ENCODE measurements at regions not wholly inside any gene's neighbourhood (a gene's known extent, or its start where the extent isn't known, plus 50 kb on each side); places are given as distances from the start of the nearest gene placed in this dataset.

- no peak overlapping the region for H3K27ac Mint-ChIP-seq
- H3K36me3 Mint-ChIP-seq (ENCODE audit: low read depth) = no peaks in the 10 kb centered on the region
- POLR2A ChIA-PET = no interaction called here
- no peak for ATAC-seq
- H3K9me3 Mint-ChIP-seq (ENCODE audit: insufficient read depth) = no peaks in the 10 kb centered on the region
- H3K27me3 Mint-ChIP-seq (ENCODE audit: low read depth) = no peaks in the 10 kb centered on the region
- no peak overlapping the region for H3K4me3 Mint-ChIP-seq
- CTCF ChIA-PET = no interaction called here
- DNase-seq = no peak
- no peaks in the 10 kb centered on the region for H3K4me1 Mint-ChIP-seq (ENCODE audit: low read depth)
Measured at GRCh38 chr13:80132741-80133601, 208.0 kb downstream of the SPRY2 start.

DNA sequence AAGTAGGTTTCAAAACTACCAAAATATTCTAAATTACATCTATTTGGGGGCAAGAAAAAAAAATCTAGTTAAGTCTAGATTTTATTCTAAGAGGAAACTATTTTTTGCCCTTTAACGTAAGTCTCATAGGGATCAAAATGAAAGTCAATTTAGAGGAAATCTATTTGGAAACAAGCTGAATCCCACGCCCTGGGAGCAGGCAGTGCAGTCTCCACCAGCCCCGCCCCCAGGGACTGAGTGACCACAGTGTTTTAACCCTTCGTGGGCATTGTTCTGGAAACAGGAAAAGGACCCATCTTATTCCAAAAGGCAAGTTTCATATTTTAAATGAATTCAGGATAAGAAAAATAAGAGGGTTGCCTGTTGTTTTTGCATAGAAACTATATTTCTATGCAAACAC lies 209.7 kb downstream of the SPRY2 start:
- no peaks in the 10 kb centered on the region for H3K4me1 Mint-ChIP-seq (ENCODE audit: low read depth)
- no peaks in the 10 kb centered on the region for H3K36me3 Mint-ChIP-seq (ENCODE audit: low read depth)
- no peak overlapping the region for H3K27ac Mint-ChIP-seq
- H3K9me3 Mint-ChIP-seq (ENCODE audit: insufficient read depth) = no peaks in the 10 kb centered on the region
- DNase-seq (no peak), ATAC-seq (no peak)
- ChIA-PET CTCF (no interaction called here), POLR2A (no interaction called here)
- H3K27me3 Mint-ChIP-seq (ENCODE audit: low read depth) = no peaks in the 10 kb centered on the region
- no peak overlapping the region for H3K4me3 Mint-ChIP-seq

GRCh38 chr13:80126389-80127068 lies 214.4 kb downstream of the SPRY2 start:
- CTCF ChIA-PET = no interaction called here
- POLR2A ChIA-PET = no interaction called here
- H3K9me3 Mint-ChIP-seq (ENCODE audit: insufficient read depth) = no peaks in the 10 kb centered on the region
- H3K27ac Mint-ChIP-seq = no peak overlapping the region
- no peak overlapping the region for H3K4me3 Mint-ChIP-seq
- ATAC-seq = no peak
- H3K4me1 Mint-ChIP-seq (ENCODE audit: low read depth) = no peaks in the 10 kb centered on the region
- no peaks in the 10 kb centered on the region for H3K36me3 Mint-ChIP-seq (ENCODE audit: low read depth)
- DNase-seq = no peak
- no peaks in the 10 kb centered on the region for H3K27me3 Mint-ChIP-seq (ENCODE audit: low read depth)

- no peak for ATAC-seq
- ChIA-PET CTCF (no interaction called here), POLR2A (no interaction called here)
- Mint-ChIP-seq H3K27me3 (ENCODE audit: low read depth) (no peaks in the 10 kb centered on the region), H3K4me1 (ENCODE audit: low read depth) (no peaks in the 10 kb centered on the region), H3K4me3 (no peak overlapping the region), H3K27ac (no peak overlapping the region), H3K9me3 (ENCODE audit: insufficient read depth) (no peaks in the 10 kb centered on the region), H3K36me3 (ENCODE audit: low read depth) (no peaks in the 10 kb centered on the region)
- DNase-seq = no peak
Measured at GRCh38 chr13:80123945-80124344, 217.0 kb downstream of the SPRY2 start.

- CTCF ChIA-PET = no interaction called here
- Mint-ChIP-seq H3K27ac (no peak overlapping the region), H3K4me3 (no peak overlapping the region), H3K36me3 (ENCODE audit: low read depth) (no peaks in the 10 kb centered on the region), H3K27me3 (ENCODE audit: low read depth) (no peaks in the 10 kb centered on the region), H3K4me1 (ENCODE audit: low read depth) (no peaks in the 10 kb centered on the region), H3K9me3 (ENCODE audit: insufficient read depth) (no peaks in the 10 kb centered on the region)
- no peak for ATAC-seq
- no peak for DNase-seq
- POLR2A ChIA-PET = no interaction called here
Measured at GRCh38 chr13:80121038-80121437, 219.9 kb downstream of the SPRY2 start.

GRCh38 chr13:80118506-80118905 lies 222.4 kb downstream of the SPRY2 start:
- H3K36me3 Mint-ChIP-seq (ENCODE audit: low read depth) = no peaks in the 10 kb centered on the region
- CTCF ChIA-PET = no interaction called here
- no peaks in the 10 kb centered on the region for H3K9me3 Mint-ChIP-seq (ENCODE audit: insufficient read depth)
- ATAC-seq = no peak
- H3K4me1 Mint-ChIP-seq (ENCODE audit: low read depth) = no peaks in the 10 kb centered on the region
- no peak overlapping the region for H3K27ac Mint-ChIP-seq
- H3K27me3 Mint-ChIP-seq (ENCODE audit: low read depth) = no peaks in the 10 kb centered on the region
- no peak for DNase-seq
- POLR2A ChIA-PET = no interaction called here
- H3K4me3 Mint-ChIP-seq = no peak overlapping the region

- H3K27ac Mint-ChIP-seq = no peak overlapping the region
- no peaks in the 10 kb centered on the region for H3K27me3 Mint-ChIP-seq (ENCODE audit: low read depth)
- ATAC-seq (no peak), DNase-seq (no peak)
- CTCF ChIA-PET = no interaction called here
- no peak overlapping the region for H3K4me3 Mint-ChIP-seq
- H3K36me3 Mint-ChIP-seq (ENCODE audit: low read depth) = no peaks in the 10 kb centered on the region
- H3K9me3 Mint-ChIP-seq (ENCODE audit: insufficient read depth) = no peaks in the 10 kb centered on the region
- no peaks in the 10 kb centered on the region for H3K4me1 Mint-ChIP-seq (ENCODE audit: low read depth)
- POLR2A ChIA-PET = no interaction called here
Measured at GRCh38 chr13:80118099-80118498, 222.8 kb downstream of the SPRY2 start.

- Mint-ChIP-seq H3K4me3 (no peak overlapping the region), H3K27me3 (ENCODE audit: low read depth) (no peaks in the 10 kb centered on the region), H3K27ac (no peak overlapping the region), H3K36me3 (ENCODE audit: low read depth) (no peaks in the 10 kb centered on the region), H3K4me1 (ENCODE audit: low read depth) (no peaks in the 10 kb centered on the region), H3K9me3 (ENCODE audit: insufficient read depth) (no peaks in the 10 kb centered on the region)
- CTCF ChIA-PET = no interaction called here
- ATAC-seq = no peak
- POLR2A ChIA-PET = no interaction called here
- no peak for DNase-seq
Measured at GRCh38 chr13:80117515-80117914, 223.4 kb downstream of the SPRY2 start.

DNA sequence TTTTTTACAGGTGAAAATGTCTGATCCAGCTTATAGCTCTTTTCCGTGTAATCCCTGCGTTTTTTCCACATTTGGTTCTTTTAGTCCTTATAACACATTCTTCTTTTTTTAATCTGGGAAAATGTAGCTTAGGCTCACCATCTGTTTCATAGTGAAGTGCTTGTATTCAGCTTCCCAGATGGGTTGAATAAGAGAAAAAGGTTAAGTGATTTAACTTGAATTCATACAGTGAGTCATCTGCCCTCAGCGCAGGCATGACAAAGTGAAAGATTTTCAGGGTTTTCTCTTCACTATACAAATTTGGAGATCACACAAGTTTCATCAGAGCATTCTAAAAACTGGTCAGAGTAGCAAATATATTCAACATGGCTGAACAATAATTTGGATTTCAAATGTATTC lies 224.8 kb downstream of the SPRY2 start:
- no peak for DNase-seq
- CTCF ChIA-PET = no interaction called here
- Mint-ChIP-seq H3K4me1 (ENCODE audit: low read depth) (no peaks in the 10 kb centered on the region), H3K4me3 (no peak overlapping the region), H3K9me3 (ENCODE audit: insufficient read depth) (no peaks in the 10 kb centered on the region), H3K27ac (no peak overlapping the region), H3K27me3 (ENCODE audit: low read depth) (no peaks in the 10 kb centered on the region), H3K36me3 (ENCODE audit: low read depth) (no peaks in the 10 kb centered on the region)
- POLR2A ChIA-PET = no interaction called here
- no peak for ATAC-seq

DNA sequence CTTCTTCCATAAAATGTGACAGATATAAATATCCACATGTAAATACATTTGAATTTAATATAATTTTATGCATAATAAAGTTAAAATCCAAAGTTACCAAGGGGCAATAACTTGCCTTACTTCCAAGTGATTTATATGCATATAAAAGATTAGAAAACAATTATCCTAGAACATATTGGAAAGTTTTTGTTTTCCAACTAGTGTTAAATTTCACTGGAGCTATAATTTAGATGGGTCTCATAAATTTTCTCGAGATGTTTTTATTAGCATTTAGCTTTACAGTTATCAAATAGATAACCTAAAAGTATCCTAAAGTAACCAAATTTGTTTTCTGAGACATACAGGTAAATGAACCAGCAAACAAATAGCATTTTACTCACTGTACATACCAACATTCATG lies 225.3 kb downstream of the SPRY2 start:
- Mint-ChIP-seq H3K36me3 (ENCODE audit: low read depth) (no peaks in the 10 kb centered on the region), H3K27ac (no peak overlapping the region), H3K4me3 (no peak overlapping the region), H3K4me1 (ENCODE audit: low read depth) (no peaks in the 10 kb centered on the region), H3K27me3 (ENCODE audit: low read depth) (no peaks in the 10 kb centered on the region), H3K9me3 (ENCODE audit: insufficient read depth) (no peaks in the 10 kb centered on the region)
- POLR2A ChIA-PET = no interaction called here
- CTCF ChIA-PET = no interaction called here
- DNase-seq (no peak), ATAC-seq (no peak)

GRCh38 chr13:80113714-80114454 lies 227.0 kb downstream of the SPRY2 start:
- no peak overlapping the region for H3K4me3 Mint-ChIP-seq
- H3K4me1 Mint-ChIP-seq (ENCODE audit: low read depth) = no peaks in the 10 kb centered on the region
- DNase-seq (no peak), ATAC-seq (no peak)
- no peaks in the 10 kb centered on the region for H3K9me3 Mint-ChIP-seq (ENCODE audit: insufficient read depth)
- no peaks in the 10 kb centered on the region for H3K27me3 Mint-ChIP-seq (ENCODE audit: low read depth)
- ChIA-PET CTCF (no interaction called here), POLR2A (no interaction called here)
- no peak overlapping the region for H3K27ac Mint-ChIP-seq
- H3K36me3 Mint-ChIP-seq (ENCODE audit: low read depth) = no peaks in the 10 kb centered on the region

GRCh38 chr13:80109303-80109702 lies 231.6 kb downstream of the SPRY2 start:
- Mint-ChIP-seq H3K27ac (no peak overlapping the region), H3K4me3 (no peak overlapping the region), H3K9me3 (ENCODE audit: insufficient read depth) (no peaks in the 10 kb centered on the region), H3K4me1 (ENCODE audit: low read depth) (no peaks in the 10 kb centered on the region), H3K36me3 (ENCODE audit: low read depth) (no peaks in the 10 kb centered on the region), H3K27me3 (ENCODE audit: low read depth) (no peaks in the 10 kb centered on the region)
- ChIA-PET POLR2A (no interaction called here), CTCF (no interaction called here)
- ATAC-seq (no peak), DNase-seq (no peak)

Data from activated CD8-positive, alpha-beta T cell treated with anti-CD3 and anti-CD28 coated beads, Interleukin-2, amount 10 ng/mL, durations not matched to agents 7 days and 5 days (primary cell).